ENCODE measurements at regions not wholly inside any gene's neighbourhood (a gene's known extent, or its start where the extent isn't known, plus 50 kb on each side); places are given as distances from the start of the nearest gene placed in this dataset.

DNA sequence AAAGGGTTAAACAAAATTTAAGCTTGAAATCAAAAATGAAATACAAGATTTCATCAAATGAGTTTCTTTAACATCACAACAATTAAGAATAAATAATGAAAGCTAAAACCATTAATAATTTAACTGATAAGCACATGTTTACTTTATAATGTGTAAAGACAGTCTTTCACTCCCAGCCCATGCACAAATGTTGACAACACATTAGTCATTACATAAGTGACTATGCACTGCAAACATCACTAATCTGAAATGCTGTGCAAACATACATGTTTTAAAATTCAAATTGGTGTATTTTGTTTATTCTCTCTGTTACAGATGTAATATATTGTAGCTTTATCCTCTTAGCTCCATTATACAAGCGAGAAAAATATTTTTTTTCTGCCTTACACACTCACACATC is 220.6 kb upstream of the CPXCR1 start:
- H3K27ac ChIP-seq (ENCODE audit: low read length): no peak overlapping the region
- no peaks in the 10 kb centered on the region for H3K4me1 ChIP-seq (ENCODE audit: control insufficient read depth in 1 of 2, extremely low read depth in 1 of 2, insufficient read depth in 2 of 2, low read length in 2 of 2)
- Mint-ChIP-seq H3K4me3 (no peak overlapping the region), H3K36me3 (no peaks in the 10 kb centered on the region), H3K4me1 (no peaks in the 10 kb centered on the region), H3K27ac (no peak overlapping the region), H3K9me3 (peaks cover 0 to 3% (median 0%) of the 10 kb centered on the region in 3 donors), H3K27me3 (peaks cover 0 to 3% of the 10 kb centered on the region in 2 donors)
- no peaks in the 10 kb centered on the region for H3K9me3 ChIP-seq
- DNase-seq: no peak
- no peak overlapping the region for H3K4me3 ChIP-seq (ENCODE audit: control insufficient read depth in 1 of 2, extremely low read depth in 1 of 2, low read length in 1 of 2)
- POLR2A ChIA-PET: no interaction called here
- WGBS (ENCODE audit: insufficient coverage): no CpG with 5 or more reads among the region's 1 CpG
- no peaks in the 10 kb centered on the region for H3K36me3 ChIP-seq (ENCODE audit: control insufficient read depth in 2 of 2, extremely low read depth in 1 of 2, insufficient read depth in 1 of 2, low read length in 1 of 2)
- no peaks in the 10 kb centered on the region for H3K27me3 ChIP-seq (replicated peaks in 1 of 2; ENCODE audit: control insufficient read depth in 2 of 2, extremely low read depth in 1 of 2, insufficient read depth in 2 of 2, low read length in 1 of 2)
- ATAC-seq (replicated peaks in 1 of 4): no peak
- CTCF ChIA-PET: no interaction called here

DNA sequence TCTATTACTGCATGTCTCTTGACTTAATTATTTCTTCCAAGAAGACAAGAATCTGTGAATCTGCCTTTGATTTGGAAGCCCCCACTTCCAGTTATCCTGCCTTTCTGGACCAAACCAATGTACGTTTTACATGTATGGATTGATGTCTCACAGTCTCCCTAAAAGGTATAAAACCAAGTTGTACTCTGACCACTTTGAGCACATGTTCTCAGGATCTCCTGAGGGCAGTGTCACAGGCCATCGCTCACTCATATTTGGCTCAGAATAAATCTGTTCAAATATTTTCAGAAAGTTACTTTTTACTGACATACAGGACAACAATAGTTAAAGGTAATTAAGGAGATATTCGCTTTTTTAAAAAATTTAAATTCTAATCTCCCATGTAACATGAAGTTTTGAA is 188.6 kb upstream of the CPXCR1 start:
- H3K27ac Mint-ChIP-seq: no peak overlapping the region
- WGBS (ENCODE audit: insufficient coverage): no CpG with 5 or more reads among the region's 3 CpGs
- no peak overlapping the region for H3K4me3 Mint-ChIP-seq

DNA sequence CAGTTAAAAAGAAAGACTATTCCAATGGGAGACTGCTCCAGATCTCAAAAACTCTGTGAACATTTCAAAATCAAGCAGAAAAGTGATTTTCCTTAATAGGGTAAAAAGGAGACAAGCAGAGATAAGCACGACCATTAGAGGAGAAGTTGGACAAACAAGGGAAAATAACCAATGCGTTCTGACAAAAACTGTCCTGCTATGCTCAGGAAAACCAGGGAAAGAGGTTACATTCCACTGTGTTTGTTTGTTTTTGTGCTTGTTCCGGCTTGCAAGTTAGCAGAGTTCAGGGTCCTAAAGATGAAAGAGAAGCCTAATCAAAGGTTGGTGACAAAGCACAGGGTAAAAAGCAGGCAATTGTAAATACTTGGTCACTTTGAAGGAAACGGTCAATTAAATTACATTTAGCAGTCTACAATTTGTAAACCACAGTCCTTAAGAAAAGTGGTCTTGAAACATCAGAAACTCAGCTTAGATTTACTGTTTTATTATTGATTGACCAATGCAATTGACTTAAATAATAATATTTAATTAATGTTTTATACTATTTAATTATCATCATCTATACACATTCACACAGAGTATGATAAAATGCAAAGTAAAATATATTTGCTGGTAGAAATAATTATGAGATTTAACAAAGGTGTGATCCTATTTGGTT is 186.2 kb upstream of the CPXCR1 start:
- POLR2A ChIA-PET: no interaction called here
- Histone ChIP-seq H3K4me1 (ENCODE audit: control insufficient read depth in 1 of 2, extremely low read depth in 1 of 2, insufficient read depth in 2 of 2, low read length in 2 of 2) (no peaks in the 10 kb centered on the region), H3K36me3 (ENCODE audit: control insufficient read depth in 2 of 2, extremely low read depth in 1 of 2, insufficient read depth in 1 of 2, low read length in 1 of 2) (no peaks in the 10 kb centered on the region), H3K9me3 (no peaks in the 10 kb centered on the region), H3K27me3 (replicated peaks in 1 of 2; ENCODE audit: control insufficient read depth in 2 of 2, extremely low read depth in 1 of 2, insufficient read depth in 2 of 2, low read length in 1 of 2) (no peaks in the 10 kb centered on the region), H3K4me3 (ENCODE audit: control insufficient read depth in 1 of 2, extremely low read depth in 1 of 2, low read length in 1 of 2) (no peak overlapping the region), H3K27ac (ENCODE audit: low read length) (no peak overlapping the region)
- CTCF ChIA-PET: no interaction called here
- Mint-ChIP-seq H3K9me3 (peaks cover 0 to 2% (median 0%) of the 10 kb centered on the region in 3 donors), H3K27me3 (no peaks in the 10 kb centered on the region), H3K4me3 (no peak overlapping the region), H3K36me3 (no peaks in the 10 kb centered on the region), H3K4me1 (no peaks in the 10 kb centered on the region), H3K27ac (no peak overlapping the region)
- DNase-seq (no peak), ATAC-seq (replicated peaks in 1 of 4) (no peak)
- 80% methylated on average over 1 of the region's 4 CpGs for WGBS (ENCODE audit: insufficient coverage)

More for the DNA sequence above, 188.6 kb upstream of the CPXCR1 start:
- H3K27me3 ChIP-seq (replicated peaks in 1 of 2; ENCODE audit: control insufficient read depth in 2 of 2, extremely low read depth in 1 of 2, insufficient read depth in 2 of 2, low read length in 1 of 2): no peaks in the 10 kb centered on the region
- H3K4me3 ChIP-seq (ENCODE audit: control insufficient read depth in 1 of 2, extremely low read depth in 1 of 2, low read length in 1 of 2): no peak overlapping the region
- no peaks in the 10 kb centered on the region for H3K36me3 Mint-ChIP-seq
- H3K4me1 Mint-ChIP-seq: no peaks in the 10 kb centered on the region
- no peaks in the 10 kb centered on the region for H3K36me3 ChIP-seq (ENCODE audit: control insufficient read depth in 2 of 2, extremely low read depth in 1 of 2, insufficient read depth in 1 of 2, low read length in 1 of 2)
- no peaks in the 10 kb centered on the region for H3K27me3 Mint-ChIP-seq
- H3K9me3 ChIP-seq: no peaks in the 10 kb centered on the region
- DNase-seq (no peak), ATAC-seq (replicated peaks in 1 of 4) (no peak)
- H3K4me1 ChIP-seq (ENCODE audit: control insufficient read depth in 1 of 2, extremely low read depth in 1 of 2, insufficient read depth in 2 of 2, low read length in 2 of 2): no peaks in the 10 kb centered on the region
- CTCF ChIA-PET: no interaction called here
- no peak overlapping the region for H3K27ac ChIP-seq (ENCODE audit: low read length)
- peaks cover 0 to 2% (median 0%) of the 10 kb centered on the region in 3 donors for H3K9me3 Mint-ChIP-seq
- POLR2A ChIA-PET: no interaction called here

DNA sequence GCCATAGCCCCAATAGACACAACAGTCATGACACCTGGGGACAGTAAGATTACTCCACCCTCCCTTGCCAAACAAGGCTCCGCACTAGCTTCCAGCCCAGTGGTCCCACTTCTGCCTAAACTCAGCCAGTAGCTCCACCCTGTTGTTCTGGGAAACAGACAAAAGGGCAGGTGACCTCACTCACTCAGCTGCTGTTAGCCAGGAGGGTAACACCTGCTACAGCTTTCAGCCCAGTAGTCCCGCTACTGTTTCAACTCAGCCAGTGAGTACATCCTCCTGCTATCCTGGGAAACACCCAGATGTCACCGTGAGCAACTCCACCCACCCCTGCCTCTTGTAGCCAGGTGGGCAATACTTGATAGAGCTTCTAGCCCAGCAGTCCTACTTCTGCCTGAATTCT is 162.7 kb upstream of the CPXCR1 start:
- 80% methylated on average over 2 of the region's 3 CpGs for WGBS (ENCODE audit: insufficient coverage)

DNA sequence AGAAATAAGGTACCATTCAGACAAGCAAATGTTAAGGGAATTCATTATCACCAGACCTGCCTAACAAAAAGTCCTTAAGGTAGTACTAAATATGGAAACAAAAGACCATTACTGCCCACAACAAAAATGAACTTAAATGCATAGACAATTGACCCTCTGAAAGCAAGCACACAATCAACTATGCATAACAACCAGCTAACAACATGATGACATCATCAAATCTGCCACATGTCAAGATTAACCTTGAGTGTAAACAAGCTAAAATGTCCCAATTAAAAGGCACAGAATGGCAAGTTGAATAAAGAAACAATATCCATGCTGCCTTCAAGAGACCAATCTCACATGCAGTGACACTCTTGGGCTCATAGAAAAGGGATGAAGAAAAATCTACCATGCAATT is 160.7 kb upstream of the CPXCR1 start:
- Mint-ChIP-seq H3K4me3 (no peak overlapping the region), H3K9me3 (peaks cover 17 to 21% (median 18%) of the 10 kb centered on the region in 3 donors), H3K27me3 (peaks cover 0 to 3% of the 10 kb centered on the region in 2 donors), H3K27ac (no peak overlapping the region), H3K36me3 (no peaks in the 10 kb centered on the region), H3K4me1 (no peaks in the 10 kb centered on the region)
- H3K9me3 ChIP-seq: no peaks in the 10 kb centered on the region
- no peaks in the 10 kb centered on the region for H3K36me3 ChIP-seq (ENCODE audit: control insufficient read depth in 2 of 2, extremely low read depth in 1 of 2, insufficient read depth in 1 of 2, low read length in 1 of 2)
- ATAC-seq (replicated peaks in 1 of 4): no peak
- POLR2A ChIA-PET: no interaction called here
- H3K27ac ChIP-seq (ENCODE audit: low read length): no peak overlapping the region
- DNase-seq: no peak
- H3K4me1 ChIP-seq (ENCODE audit: control insufficient read depth in 1 of 2, extremely low read depth in 1 of 2, insufficient read depth in 2 of 2, low read length in 2 of 2): no peaks in the 10 kb centered on the region
- CTCF ChIA-PET: no interaction called here
- no peak overlapping the region for H3K4me3 ChIP-seq (ENCODE audit: control insufficient read depth in 1 of 2, extremely low read depth in 1 of 2, low read length in 1 of 2)
- no peaks in the 10 kb centered on the region for H3K27me3 ChIP-seq (replicated peaks in 1 of 2; ENCODE audit: control insufficient read depth in 2 of 2, extremely low read depth in 1 of 2, insufficient read depth in 2 of 2, low read length in 1 of 2)

More for the DNA sequence above, 162.7 kb upstream of the CPXCR1 start:
- no peaks in the 10 kb centered on the region for H3K4me1 ChIP-seq (ENCODE audit: control insufficient read depth in 1 of 2, extremely low read depth in 1 of 2, insufficient read depth in 2 of 2, low read length in 2 of 2)
- no peak overlapping the region for H3K4me3 ChIP-seq (ENCODE audit: control insufficient read depth in 1 of 2, extremely low read depth in 1 of 2, low read length in 1 of 2)
- no peaks in the 10 kb centered on the region for H3K9me3 ChIP-seq
- Mint-ChIP-seq H3K4me1 (no peaks in the 10 kb centered on the region), H3K36me3 (no peaks in the 10 kb centered on the region), H3K27me3 (peaks cover 0 to 3% of the 10 kb centered on the region in 2 donors), H3K9me3 (peaks cover 15 to 19% (median 17%) of the 10 kb centered on the region in 3 donors), H3K4me3 (no peak overlapping the region), H3K27ac (no peak overlapping the region)
- no peaks in the 10 kb centered on the region for H3K27me3 ChIP-seq (replicated peaks in 1 of 2; ENCODE audit: control insufficient read depth in 2 of 2, extremely low read depth in 1 of 2, insufficient read depth in 2 of 2, low read length in 1 of 2)
- no peaks in the 10 kb centered on the region for H3K36me3 ChIP-seq (ENCODE audit: control insufficient read depth in 2 of 2, extremely low read depth in 1 of 2, insufficient read depth in 1 of 2, low read length in 1 of 2)
- no peak for DNase-seq
- ChIA-PET CTCF (no interaction called here), POLR2A (no interaction called here)
- H3K27ac ChIP-seq (ENCODE audit: low read length): no peak overlapping the region
- no peak for ATAC-seq (replicated peaks in 1 of 4)

DNA sequence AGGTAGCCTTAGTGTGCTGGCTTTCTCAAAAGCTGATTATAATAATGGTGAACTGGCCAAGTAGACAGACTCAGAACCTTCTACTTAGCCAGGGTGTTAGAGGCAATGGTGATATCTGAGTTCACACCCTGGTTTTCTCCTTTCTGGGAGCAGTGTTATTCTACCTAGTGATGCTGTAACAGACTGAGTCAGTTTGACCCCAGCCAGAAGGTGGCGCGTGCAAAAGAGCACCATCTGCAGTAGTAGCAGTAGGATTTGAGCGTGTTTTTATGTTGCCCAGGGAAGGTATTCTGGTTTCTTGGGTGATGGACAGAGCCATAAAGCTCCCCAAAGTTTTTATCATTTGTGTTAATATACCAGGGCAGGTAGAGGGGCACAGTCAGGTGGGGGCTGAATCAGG is 143.8 kb upstream of the CPXCR1 start:
- H3K27me3 ChIP-seq (replicated peaks in 1 of 2; ENCODE audit: control insufficient read depth in 2 of 2, extremely low read depth in 1 of 2, insufficient read depth in 2 of 2, low read length in 1 of 2): no peaks in the 10 kb centered on the region
- CTCF ChIA-PET: no interaction called here
- Mint-ChIP-seq H3K27ac (no peak overlapping the region), H3K4me3 (no peak overlapping the region), H3K27me3 (peaks cover 0 to 11% of the 10 kb centered on the region in 2 donors), H3K4me1 (no peaks in the 10 kb centered on the region), H3K36me3 (no peaks in the 10 kb centered on the region), H3K9me3 (peaks cover 0 to 6% (median 3%) of the 10 kb centered on the region in 3 donors)
- no peak overlapping the region for H3K27ac ChIP-seq (ENCODE audit: low read length)
- no peaks in the 10 kb centered on the region for H3K9me3 ChIP-seq
- DNase-seq: no peak
- H3K4me1 ChIP-seq (ENCODE audit: control insufficient read depth in 1 of 2, extremely low read depth in 1 of 2, insufficient read depth in 2 of 2, low read length in 2 of 2): no peaks in the 10 kb centered on the region
- H3K4me3 ChIP-seq (ENCODE audit: control insufficient read depth in 1 of 2, extremely low read depth in 1 of 2, low read length in 1 of 2): no peak overlapping the region
- no peak for ATAC-seq (replicated peaks in 1 of 4)
- POLR2A ChIA-PET: no interaction called here
- H3K36me3 ChIP-seq (ENCODE audit: control insufficient read depth in 2 of 2, extremely low read depth in 1 of 2, insufficient read depth in 1 of 2, low read length in 1 of 2): no peaks in the 10 kb centered on the region
- 90% methylated on average over 2 of the region's 3 CpGs for WGBS (ENCODE audit: insufficient coverage)

Measured in T-cell (primary cell).